MCF 10A (cell line): ENCODE measurements at regions not wholly inside any gene's neighbourhood (a gene's known extent, or its start where the extent isn't known, plus 50 kb on each side); places are given as distances from the start of the nearest gene placed in this dataset.

ENCODE experiments used
- BruUV-seq: library from RNA; stranded (reverse); fragments of 400-500 nt; replicated peaks from 2 replicates; lab custom pipeline; 2021; lab: Mats Ljungman, UMichigan
- CTCF ChIA-PET: fragments of 300-600 bp; sonication (Branson Sonifier 250); formaldehyde crosslinking; extraction: SDS; loops from one replicate; lab custom pipeline; 2021; ENCODE audit warnings: antibody characterized with exemption, inconsistent platforms; lab: Yijun Ruan, JAX
- POLR2A ChIA-PET: fragments of 300-600, 350-650 bp; sonication (Branson Sonifier 250); formaldehyde crosslinking; extraction: SDS; loops from one replicate; lab custom pipeline; 2020; ENCODE audit warnings: antibody characterized with exemption, inconsistent platforms; lab: Yijun Ruan, JAX
- DNase-seq: peaks from one replicate; pipeline ENCODE4 v3.0.0-alpha.2; 2018; ENCODE audit not compliant: unreplicated experiment
- H3K27ac Mint-ChIP-seq: one replicate; pipeline ENCODE4 v1.8.0; 2022; ENCODE audit warnings: mild to moderate bottlenecking, low read depth, mixed read lengths; ENCODE audit not compliant: unreplicated experiment
- H3K27me3 Mint-ChIP-seq: one replicate; pipeline ENCODE4 v1.8.0; 2022; ENCODE audit warnings: mixed read lengths; ENCODE audit not compliant: insufficient read depth, unreplicated experiment
- H3K36me3 Mint-ChIP-seq: one replicate; pipeline ENCODE4 v1.8.0; 2022; ENCODE audit warnings: mild to moderate bottlenecking, moderate library complexity, mixed read lengths; ENCODE audit not compliant: insufficient read depth, unreplicated experiment
- H3K4me1 Mint-ChIP-seq: one replicate; pipeline ENCODE4 v1.8.0; 2022; ENCODE audit warnings: mixed read lengths; ENCODE audit not compliant: insufficient read depth, unreplicated experiment
- H3K4me3 Mint-ChIP-seq: one replicate; pipeline ENCODE4 v1.8.0; 2022; ENCODE audit warnings: mild to moderate bottlenecking, moderate library complexity, mixed read lengths; ENCODE audit not compliant: unreplicated experiment
- H3K9me3 Mint-ChIP-seq: one replicate; pipeline ENCODE4 v1.8.0; 2022; ENCODE audit warnings: mixed read lengths; ENCODE audit not compliant: unreplicated experiment
- intact Hi-C: fragments of 100-400 bp; cut with micrococcal nuclease; formaldehyde crosslinking; loops from 2 replicates; pipeline ENCODE4 v1.14.1; 2022
- TF ChIP-seq, protein P1 (sequence below): fragments of 200-600 bp; IDR thresholded peaks from one replicate; pipeline ENCODE4 v1.8.0; 2022; ENCODE audit warnings: antibody characterized with exemption, mild to moderate bottlenecking; ENCODE audit not compliant: unreplicated experiment

DNA sequence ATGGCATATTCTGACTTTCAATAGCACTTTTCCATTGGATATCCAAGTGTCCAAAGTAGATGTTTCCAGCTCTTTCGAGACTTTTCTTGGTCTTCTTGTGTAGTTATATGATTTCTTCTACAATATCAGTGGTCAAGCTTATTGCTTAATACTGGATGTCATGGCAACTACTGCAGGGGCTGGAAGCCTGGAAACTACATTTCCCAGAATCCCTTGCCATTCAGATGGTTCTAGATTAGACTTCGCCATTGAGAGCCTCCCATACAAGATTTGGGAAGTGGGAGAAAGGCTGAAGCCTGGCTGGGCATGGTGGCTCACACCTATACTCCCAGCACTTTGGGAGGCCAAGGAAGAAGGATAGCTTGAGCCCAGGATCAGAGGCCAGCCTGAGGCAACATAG is 153.6 kb downstream of the C16orf95 start:
- ChIA-PET CTCF (no interaction called here), POLR2A (no interaction called here)
- no peak overlapping the region for H3K27ac Mint-ChIP-seq
- H3K36me3 Mint-ChIP-seq: no peaks in the 10 kb centered on the region
- peaks cover 5% of the 10 kb centered on the region for H3K9me3 Mint-ChIP-seq
- H3K4me3 Mint-ChIP-seq: no peak overlapping the region
- TF ChIP-seq, protein P1, sequence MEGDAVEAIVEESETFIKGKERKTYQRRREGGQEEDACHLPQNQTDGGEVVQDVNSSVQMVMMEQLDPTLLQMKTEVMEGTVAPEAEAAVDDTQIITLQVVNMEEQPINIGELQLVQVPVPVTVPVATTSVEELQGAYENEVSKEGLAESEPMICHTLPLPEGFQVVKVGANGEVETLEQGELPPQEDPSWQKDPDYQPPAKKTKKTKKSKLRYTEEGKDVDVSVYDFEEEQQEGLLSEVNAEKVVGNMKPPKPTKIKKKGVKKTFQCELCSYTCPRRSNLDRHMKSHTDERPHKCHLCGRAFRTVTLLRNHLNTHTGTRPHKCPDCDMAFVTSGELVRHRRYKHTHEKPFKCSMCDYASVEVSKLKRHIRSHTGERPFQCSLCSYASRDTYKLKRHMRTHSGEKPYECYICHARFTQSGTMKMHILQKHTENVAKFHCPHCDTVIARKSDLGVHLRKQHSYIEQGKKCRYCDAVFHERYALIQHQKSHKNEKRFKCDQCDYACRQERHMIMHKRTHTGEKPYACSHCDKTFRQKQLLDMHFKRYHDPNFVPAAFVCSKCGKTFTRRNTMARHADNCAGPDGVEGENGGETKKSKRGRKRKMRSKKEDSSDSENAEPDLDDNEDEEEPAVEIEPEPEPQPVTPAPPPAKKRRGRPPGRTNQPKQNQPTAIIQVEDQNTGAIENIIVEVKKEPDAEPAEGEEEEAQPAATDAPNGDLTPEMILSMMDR: no peak
- H3K27me3 Mint-ChIP-seq: peaks cover 11% of the 10 kb centered on the region
- peaks cover 23% of the 10 kb centered on the region for H3K4me1 Mint-ChIP-seq
- intact Hi-C loops: no loop called here
- no TSS peak for BruUV-seq
- no peak for DNase-seq

DNA sequence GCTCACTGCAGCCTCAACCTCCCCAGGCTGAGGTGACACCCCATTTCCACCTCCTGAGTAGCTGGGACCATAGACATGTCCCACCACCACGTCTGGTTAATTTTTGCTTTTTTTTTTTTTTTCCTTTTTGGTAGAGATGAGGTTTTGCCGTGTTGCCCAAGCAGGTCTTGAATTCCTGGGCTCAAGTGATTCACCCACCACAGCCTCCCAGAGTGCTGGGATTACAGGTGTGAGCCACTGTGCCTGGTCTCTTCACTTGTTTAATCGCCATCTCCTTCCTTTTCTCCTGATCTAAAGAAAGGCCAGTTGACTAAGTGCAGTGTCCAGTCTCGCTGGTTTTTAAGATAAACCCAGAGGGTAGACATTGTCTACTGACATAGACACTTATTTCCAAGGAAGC is 152.0 kb downstream of the C16orf95 start:
- Mint-ChIP-seq H3K36me3 (no peaks in the 10 kb centered on the region), H3K27me3 (peaks cover 11% of the 10 kb centered on the region), H3K4me3 (no peak overlapping the region), H3K27ac (no peak overlapping the region), H3K4me1 (peaks cover 19% of the 10 kb centered on the region), H3K9me3 (peaks cover 5% of the 10 kb centered on the region)
- ChIA-PET POLR2A (no interaction called here), CTCF (interaction anchor here (0.7 kb wide), 1 partner anchor 13 kb away, joined by 3 read pairs; no protein-coding TSS in a partner anchor)
- no TSS peak for BruUV-seq
- DNase-seq: no peak
- TF ChIP-seq, protein P1: no peak
- intact Hi-C loops: no loop called here

GRCh38 chr16:87165885-87166284 is 151.3 kb downstream of the C16orf95 start:
- POLR2A ChIA-PET: no interaction called here
- CTCF ChIA-PET: interaction anchor here (0.7 kb wide), 1 partner anchor 12 kb away, joined by 3 read pairs; no protein-coding TSS in a partner anchor
- DNase-seq: no peak
- Mint-ChIP-seq H3K27me3 (peaks cover 11% of the 10 kb centered on the region), H3K27ac (no peak overlapping the region), H3K9me3 (peaks cover 5% of the 10 kb centered on the region), H3K4me3 (no peak overlapping the region), H3K36me3 (no peaks in the 10 kb centered on the region), H3K4me1 (peaks cover 12% of the 10 kb centered on the region)
- intact Hi-C loops: no loop called here
- TF ChIP-seq, protein P1: no peak
- no TSS peak for BruUV-seq

GRCh38 chr16:87166321-87166720 is 150.9 kb downstream of the C16orf95 start:
- H3K27me3 Mint-ChIP-seq: peaks cover 11% of the 10 kb centered on the region
- no peak overlapping the region for H3K4me3 Mint-ChIP-seq
- H3K4me1 Mint-ChIP-seq: peaks cover 8% of the 10 kb centered on the region
- ChIA-PET CTCF (no interaction called here), POLR2A (no interaction called here)
- BruUV-seq: no TSS peak
- no peak for DNase-seq
- H3K9me3 Mint-ChIP-seq: peaks cover 5% of the 10 kb centered on the region
- TF ChIP-seq, protein P1: no peak
- H3K36me3 Mint-ChIP-seq: no peaks in the 10 kb centered on the region
- H3K27ac Mint-ChIP-seq: no peak overlapping the region
- intact Hi-C loops: no loop called here
